HG03280 (cell line): ENCODE measurements at regions not wholly inside any gene's neighbourhood (a gene's known extent, or its start where the extent isn't known, plus 50 kb on each side); places are given as distances from the start of the nearest gene placed in this dataset.
A peak's percentile ranks its signal among the peaks of the same experiment; 100 is the strongest.
"Not testable (repeated sequence)": the region's sequence is repeated elsewhere in the genome, so short reads cannot be mapped to it uniquely, and the experiment has no call there.

ENCODE experiments used
- ATAC-seq: cut with Tn5 transposase; IDR thresholded peaks from one replicate; pipeline ENCODE4 v1.9.1; 2021; ENCODE audit warnings: mild to moderate bottlenecking, moderate library complexity; ENCODE audit not compliant: unreplicated experiment

DNA sequence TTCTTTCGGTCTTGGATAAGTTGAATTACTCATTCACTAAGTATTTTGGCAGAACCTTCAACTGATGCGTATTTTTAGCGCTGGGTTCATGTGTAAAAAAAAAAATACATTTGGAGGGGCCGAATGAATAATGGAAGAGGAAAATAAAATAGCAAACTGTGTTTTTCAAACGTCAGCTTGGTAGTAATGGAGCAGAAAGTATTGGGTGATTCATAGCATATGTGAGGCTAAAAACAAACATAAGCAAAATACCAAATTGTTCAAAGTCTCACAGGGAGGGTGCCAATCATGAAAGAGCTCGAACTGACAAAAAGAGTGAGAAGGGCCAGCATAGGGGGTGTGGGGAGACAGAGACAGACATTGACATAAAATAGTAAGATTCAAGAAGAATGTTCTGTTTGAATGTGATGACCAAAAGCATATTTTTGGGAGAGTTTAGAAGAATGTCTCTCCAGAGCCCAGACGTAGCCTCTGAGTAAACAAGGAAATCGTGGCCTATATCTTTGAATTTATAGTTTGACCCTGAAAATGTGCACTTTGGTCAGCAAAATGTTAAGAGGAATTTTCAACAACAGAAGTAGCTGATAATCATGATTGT lies 174.9 kb upstream of the HMHB1 start:
- ATAC-seq = no peak

DNA sequence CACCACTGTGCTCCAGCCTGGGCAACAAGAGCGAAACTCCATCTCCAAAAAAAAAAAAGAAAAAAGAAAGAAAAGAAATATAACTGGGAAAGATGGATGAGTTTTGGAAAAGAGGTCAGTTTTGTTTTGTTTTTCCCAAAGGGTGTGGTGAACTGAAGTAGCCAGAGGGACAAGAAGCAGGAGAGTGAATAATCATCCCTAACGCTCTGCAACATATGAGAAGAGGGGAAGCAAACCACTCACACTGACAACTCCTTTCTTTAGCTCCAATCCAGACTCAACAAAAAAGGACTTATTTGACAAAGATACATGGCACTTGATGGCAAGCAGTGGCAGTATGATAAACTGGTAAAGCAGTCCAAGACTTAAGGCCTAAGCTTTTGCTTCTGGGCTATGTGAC lies 176.1 kb upstream of the HMHB1 start:
- ATAC-seq = no peak

- ATAC-seq = no peak
These were observed 176.7 kb upstream of the HMHB1 start for GRCh38 chr5:143635146-143635752.

GRCh38 chr5:143634689-143635088 lies 177.3 kb upstream of the HMHB1 start:
- ATAC-seq = no peak

- ATAC-seq = no peak
These were observed 181.9 kb upstream of the HMHB1 start for GRCh38 chr5:143629871-143630659.

- not testable (repeated sequence) for ATAC-seq
These were observed 186.9 kb upstream of the HMHB1 start for GRCh38 chr5:143625048-143625447.

GRCh38 chr5:143624465-143624864 lies 187.5 kb upstream of the HMHB1 start:
- no peak for ATAC-seq

DNA sequence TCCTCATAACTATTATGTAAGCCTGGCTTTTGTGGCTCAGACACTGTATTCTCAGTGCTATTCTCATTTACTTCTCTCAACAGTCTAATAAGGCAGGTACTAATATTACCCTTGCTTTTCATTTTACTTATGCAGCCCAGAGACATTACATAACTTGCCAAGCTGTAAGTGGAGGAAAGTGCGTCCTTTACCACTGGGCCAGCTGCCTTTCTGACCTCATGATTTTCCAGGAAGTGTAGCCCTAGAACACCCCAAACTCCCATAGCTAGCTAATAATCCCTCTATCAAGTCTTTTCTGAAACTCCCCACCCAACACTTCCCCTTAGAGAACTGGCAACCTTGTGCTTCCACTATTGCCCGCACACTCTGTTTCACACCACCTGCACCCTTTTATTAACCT lies 192.9 kb upstream of the HMHB1 start:
- ATAC-seq = no peak

GRCh38 chr5:143618141-143618540 lies 193.8 kb upstream of the HMHB1 start:
- ATAC-seq = no peak

DNA sequence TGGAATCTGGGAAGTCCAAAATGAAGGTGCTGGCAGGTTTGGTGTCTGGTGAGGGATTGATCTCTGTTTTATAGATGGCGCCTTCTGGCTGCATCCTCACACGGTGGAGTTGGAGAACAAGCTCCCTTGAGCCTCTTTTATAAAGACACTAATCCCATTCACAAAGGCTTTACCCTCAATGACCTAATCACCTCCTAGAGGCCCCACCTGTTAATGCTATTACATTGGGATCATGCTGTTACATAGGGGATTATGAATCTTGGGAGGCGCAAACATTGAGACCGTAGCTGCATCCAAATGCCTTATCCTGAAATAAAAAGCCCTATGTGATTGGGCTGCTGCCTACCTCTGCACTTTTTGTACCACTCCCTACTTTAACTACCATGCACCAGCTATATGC lies 197.1 kb upstream of the HMHB1 start:
- ATAC-seq = no peak

GRCh38 chr5:143613329-143613728 lies 198.6 kb upstream of the HMHB1 start:
- no peak for ATAC-seq

- ATAC-seq = no peak
These were observed 201.0 kb upstream of the HMHB1 start for GRCh38 chr5:143610946-143611345.

DNA sequence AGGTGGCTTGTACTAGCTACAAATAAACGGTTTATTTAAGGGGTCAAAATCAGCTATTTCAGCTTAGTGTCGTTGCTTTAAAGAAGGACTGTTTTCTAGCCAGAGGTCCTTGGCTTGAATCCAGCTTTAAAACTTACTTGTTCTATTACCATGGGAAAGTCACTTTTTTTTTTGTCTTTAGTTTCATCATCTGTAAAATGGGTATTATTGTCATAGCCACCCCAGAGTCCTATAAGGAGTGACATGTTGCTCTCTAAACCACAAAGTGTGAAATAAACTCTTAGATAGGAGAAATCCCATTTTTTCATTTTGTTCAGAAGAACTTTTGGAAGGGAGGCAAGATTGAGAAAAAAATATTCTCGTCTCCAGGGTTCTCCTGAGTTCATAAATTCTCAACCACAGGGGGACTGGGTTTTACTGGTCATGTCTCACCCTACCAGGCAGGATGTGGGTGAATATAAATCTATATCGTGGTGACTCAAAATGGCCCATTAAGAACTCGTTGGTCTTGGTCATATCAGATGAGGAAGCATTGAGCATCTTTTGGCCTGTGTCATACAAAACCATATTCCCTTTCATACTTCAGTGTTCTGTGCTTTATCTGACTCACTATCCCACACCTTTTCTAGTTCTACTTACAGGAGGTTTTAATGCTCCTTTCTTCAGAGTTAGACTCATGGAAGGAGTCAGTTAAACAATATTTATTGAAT lies 202.7 kb upstream of the NR3C1 start:
- peak; percentile 88 for ATAC-seq

DNA sequence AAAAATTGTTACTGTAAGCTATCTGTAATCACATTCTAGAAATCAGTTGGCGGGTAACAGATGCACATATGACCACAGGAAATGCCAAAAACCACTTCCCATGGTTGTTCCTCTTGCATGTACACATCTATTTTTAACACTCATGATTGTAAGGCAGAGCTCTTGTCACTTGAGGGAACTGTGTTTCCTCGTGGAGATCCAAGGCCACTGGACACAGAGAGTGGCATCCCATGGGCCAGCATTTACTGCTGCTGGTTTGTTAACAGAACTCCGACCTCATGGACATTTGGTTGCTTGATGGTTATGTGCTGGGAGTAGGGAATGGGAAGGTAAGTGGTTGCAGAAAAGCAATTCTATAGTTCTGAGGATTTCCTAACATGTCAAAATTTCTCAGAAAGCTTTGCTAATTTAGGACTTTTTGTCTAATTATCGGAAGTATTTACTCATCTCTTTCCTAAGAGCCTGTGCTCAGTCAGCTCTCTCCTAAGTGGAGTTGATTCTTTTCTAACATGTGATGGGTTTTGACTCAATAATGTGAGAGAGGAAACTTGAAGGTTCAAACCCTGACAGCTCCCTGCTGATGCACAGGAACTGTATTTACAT lies 202.0 kb upstream of the NR3C1 start:
- peak; percentile 38 for ATAC-seq

GRCh38 chr5:143601917-143602333 lies 198.4 kb upstream of the NR3C1 start:
- no peak for ATAC-seq

DNA sequence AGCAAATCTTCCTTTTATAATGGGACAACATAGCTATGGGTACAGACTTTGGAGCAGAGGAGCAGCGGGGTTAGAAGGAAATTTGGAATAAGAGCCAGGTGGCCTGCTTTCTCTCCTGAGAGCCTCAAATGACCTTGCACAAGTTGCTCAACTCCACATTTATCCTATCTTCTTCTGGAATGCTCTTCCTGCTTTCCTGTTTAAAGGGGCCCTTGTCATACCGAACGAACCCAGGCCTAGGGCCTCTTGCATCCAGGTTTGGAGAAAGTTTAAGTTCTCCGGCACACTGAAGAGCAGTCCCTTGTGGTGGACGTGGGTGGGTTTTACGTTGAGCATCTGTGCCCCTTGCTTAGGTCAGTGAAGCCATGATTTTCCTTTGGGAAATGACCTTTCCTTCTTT lies 197.9 kb upstream of the NR3C1 start:
- no peak for ATAC-seq

DNA sequence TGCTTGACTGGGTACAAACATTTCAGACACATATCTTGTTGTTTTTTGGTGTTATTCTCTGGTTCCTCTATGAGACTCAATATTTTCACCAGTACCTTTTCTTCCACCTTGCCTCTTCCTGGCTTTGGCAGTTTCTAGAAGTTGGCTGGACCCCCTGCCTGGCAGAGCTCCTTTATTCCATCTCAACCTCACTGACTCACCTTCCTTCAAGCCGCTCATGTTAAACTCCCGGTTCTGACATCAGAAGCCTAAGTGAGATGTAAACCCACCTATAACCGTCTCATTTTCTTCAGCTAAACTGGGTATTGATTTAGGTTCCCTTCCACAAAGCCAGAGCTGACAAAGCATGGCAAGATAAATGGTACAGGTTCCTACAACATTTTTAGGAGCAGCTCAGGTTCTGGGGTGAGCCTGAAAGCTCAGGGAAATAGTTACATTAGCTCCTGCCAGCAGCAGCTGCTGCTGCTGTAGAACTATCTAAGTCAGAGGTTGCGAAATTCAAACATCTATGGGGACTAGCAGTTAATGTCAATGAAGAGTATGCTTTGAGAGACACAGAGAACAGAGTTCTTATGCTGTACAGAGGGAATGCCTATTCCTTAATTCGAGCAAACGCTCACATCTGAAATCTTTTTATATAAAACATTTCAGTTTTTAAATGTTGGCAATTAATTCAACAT lies 197.1 kb upstream of the NR3C1 start:
- no peak for ATAC-seq

GRCh38 chr5:143599474-143599873 lies 196.0 kb upstream of the NR3C1 start:
- no peak for ATAC-seq

DNA sequence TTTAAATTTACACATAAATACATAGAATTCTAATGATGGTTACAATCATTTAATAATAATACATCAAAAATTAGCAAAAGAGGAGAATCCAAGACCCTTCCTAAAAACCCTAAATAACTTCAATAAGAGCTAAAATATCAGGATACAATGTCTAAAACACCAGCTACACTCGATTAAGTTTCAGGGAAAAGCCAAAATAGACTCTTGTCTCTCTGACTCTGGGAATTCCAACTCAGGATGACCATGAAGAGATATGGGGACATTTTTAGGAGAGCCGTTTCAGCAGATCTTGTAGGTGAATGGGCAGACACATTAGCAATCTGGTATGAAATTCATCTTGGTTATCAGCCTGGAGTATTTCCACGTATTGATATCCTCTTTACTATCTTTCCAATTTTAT lies 193.3 kb upstream of the NR3C1 start:
- no peak for ATAC-seq

DNA sequence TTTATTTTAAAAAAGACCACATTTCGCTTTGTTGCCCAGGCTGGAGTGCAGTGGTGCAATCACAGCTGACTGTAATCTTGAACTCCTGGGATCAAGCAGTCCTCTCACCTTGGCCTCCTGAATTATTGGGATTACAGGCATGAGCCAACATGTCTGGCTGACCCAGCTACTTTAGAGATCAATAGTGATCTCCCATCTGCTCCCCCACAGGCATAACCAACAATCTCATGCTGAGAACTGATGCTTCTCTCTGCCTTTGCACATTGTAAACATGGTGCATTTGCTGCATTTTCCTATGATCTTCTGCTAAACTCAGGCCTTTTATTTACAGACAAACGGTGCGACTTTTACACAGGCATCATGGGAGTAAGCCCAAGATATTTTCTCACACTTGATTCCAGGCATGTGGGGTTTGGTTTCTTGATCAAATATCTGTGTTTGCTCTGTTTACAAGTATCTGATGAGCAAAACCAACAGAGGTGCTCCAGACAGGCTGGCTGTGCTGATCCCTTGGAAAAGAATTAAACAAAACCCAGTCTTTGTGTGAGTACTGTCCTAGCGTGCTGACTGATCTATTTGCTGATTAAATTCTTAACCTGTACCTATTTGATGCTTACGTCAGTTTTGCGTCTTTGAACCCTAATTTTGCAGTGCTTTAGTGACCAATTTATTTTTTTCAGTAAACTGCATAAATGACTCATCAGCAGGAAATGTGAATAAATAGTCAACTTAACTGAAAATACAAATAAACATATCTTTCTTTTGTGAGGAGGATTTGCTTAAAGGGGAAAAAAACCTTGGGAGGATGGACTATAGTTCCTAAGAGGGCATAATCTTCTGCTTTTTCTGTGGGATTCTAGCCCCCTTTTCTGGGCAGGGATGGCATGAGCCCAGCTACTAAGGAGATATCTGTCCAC lies 191.7 kb upstream of the NR3C1 start:
- no peak for ATAC-seq
